Choroid plexus epithelial cell (primary cell): ENCODE measurements at regions not wholly inside any gene's neighbourhood (a gene's known extent, or its start where the extent isn't known, plus 50 kb on each side); places are given as distances from the start of the nearest gene placed in this dataset.

Experiments used
- DNase-seq: peaks from one replicate; pipeline ENCODE4 v3.0.0-alpha.2; 2010; ENCODE audit warnings: low read depth
- H3K4me3 ChIP-seq: 2 replicates; pipeline ENCODE4 v1.5.1; 2011; ENCODE audit warnings: low read depth, mild to moderate bottlenecking, control low read depth, low read length, moderate library complexity
- TF ChIP-seq, protein P1 (sequence below): conservative IDR thresholded peaks from 2 replicates; pipeline ENCODE4 v1.5.1; 2011; ENCODE audit warnings: low read depth, mild to moderate bottlenecking, control low read depth, inconsistent platforms, low read length, moderate library complexity

- no peak overlapping the region for H3K4me3 ChIP-seq
- TF ChIP-seq, protein P1, sequence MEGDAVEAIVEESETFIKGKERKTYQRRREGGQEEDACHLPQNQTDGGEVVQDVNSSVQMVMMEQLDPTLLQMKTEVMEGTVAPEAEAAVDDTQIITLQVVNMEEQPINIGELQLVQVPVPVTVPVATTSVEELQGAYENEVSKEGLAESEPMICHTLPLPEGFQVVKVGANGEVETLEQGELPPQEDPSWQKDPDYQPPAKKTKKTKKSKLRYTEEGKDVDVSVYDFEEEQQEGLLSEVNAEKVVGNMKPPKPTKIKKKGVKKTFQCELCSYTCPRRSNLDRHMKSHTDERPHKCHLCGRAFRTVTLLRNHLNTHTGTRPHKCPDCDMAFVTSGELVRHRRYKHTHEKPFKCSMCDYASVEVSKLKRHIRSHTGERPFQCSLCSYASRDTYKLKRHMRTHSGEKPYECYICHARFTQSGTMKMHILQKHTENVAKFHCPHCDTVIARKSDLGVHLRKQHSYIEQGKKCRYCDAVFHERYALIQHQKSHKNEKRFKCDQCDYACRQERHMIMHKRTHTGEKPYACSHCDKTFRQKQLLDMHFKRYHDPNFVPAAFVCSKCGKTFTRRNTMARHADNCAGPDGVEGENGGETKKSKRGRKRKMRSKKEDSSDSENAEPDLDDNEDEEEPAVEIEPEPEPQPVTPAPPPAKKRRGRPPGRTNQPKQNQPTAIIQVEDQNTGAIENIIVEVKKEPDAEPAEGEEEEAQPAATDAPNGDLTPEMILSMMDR = no peak
- no peak for DNase-seq
Observed at GRCh38 chr5:44935871-44936270, 127.1 kb downstream of the MRPS30 start.

- TF ChIP-seq, protein P1 = no peak
- no peak for DNase-seq
- no peak overlapping the region for H3K4me3 ChIP-seq
Observed at GRCh38 chr5:44942524-44943001, 133.8 kb downstream of the MRPS30 start.

GRCh38 chr5:44943647-44944046, 134.9 kb downstream of the MRPS30 start:
- DNase-seq = no peak
- no peak overlapping the region for H3K4me3 ChIP-seq
- TF ChIP-seq, protein P1 = no peak

DNA sequence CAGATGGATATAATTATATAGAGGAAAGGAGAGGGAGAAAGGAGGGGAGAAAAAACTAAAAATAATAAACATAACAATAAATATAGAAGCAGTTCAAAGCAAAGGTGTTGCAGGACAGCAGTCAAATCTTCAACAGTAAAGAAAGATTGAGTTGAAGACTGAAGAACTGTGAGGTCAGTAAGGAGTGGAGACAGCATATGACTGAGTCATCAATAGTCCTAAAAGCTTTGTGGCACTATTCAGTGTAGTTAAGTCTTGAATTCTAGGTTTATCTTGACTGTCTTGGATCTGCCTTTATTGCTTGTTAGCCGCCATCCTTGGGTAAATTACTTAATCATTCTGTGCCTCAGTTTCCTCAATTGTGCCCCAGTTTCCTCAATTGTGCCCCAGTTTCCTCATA, 137.0 kb downstream of the MRPS30 start:
- H3K4me3 ChIP-seq = no peak overlapping the region
- DNase-seq = no peak
- TF ChIP-seq, protein P1 = no peak

GRCh38 chr5:44949687-44950086, 140.9 kb downstream of the MRPS30 start:
- H3K4me3 ChIP-seq = no peak overlapping the region
- DNase-seq = no peak
- TF ChIP-seq, protein P1 = no peak

GRCh38 chr5:44951371-44951770, 142.6 kb downstream of the MRPS30 start:
- no peak for DNase-seq
- H3K4me3 ChIP-seq = no peak overlapping the region
- TF ChIP-seq, protein P1 = no peak

GRCh38 chr5:44952376-44952775, 143.6 kb downstream of the MRPS30 start:
- DNase-seq = peak; percentile 52

More at GRCh38 chr5:44952376-44952775, 143.6 kb downstream of the MRPS30 start:
- H3K4me3 ChIP-seq = no peak overlapping the region
- TF ChIP-seq, protein P1 = peak; percentile 68
